ENCODE measurements at regions not wholly inside any gene's neighbourhood (a gene's known extent, or its start where the extent isn't known, plus 50 kb on each side); places are given as distances from the start of the nearest gene placed in this dataset.
"Not testable (repeated sequence)": the region's sequence is repeated elsewhere in the genome, so short reads cannot be mapped to it uniquely, and the experiment has no call there.

- no peak for DNase-seq
Observed at GRCh38 chr11:109945626-109946321, 147.4 kb upstream of the ZC3H12C start.

GRCh38 chr11:109946322-109946846, 146.8 kb upstream of the ZC3H12C start:
- peak; percentile 58 to 73 for DNase-seq

GRCh38 chr11:109954534-109954933, 138.7 kb upstream of the ZC3H12C start:
- DNase-seq: no peak

- no peak for DNase-seq
Observed at GRCh38 chr11:109956124-109956793, 136.9 kb upstream of the ZC3H12C start.

- DNase-seq: no peak
Observed at GRCh38 chr11:109957000-109957399, 136.2 kb upstream of the ZC3H12C start.

- DNase-seq: no peak
Observed at GRCh38 chr11:109957601-109958000, 135.6 kb upstream of the ZC3H12C start.

GRCh38 chr11:109958131-109958820, 134.9 kb upstream of the ZC3H12C start:
- no peak for DNase-seq

- no peak for DNase-seq
Observed at GRCh38 chr11:109958821-109959166, 134.4 kb upstream of the ZC3H12C start.

GRCh38 chr11:109960831-109961230, 132.4 kb upstream of the ZC3H12C start:
- DNase-seq: no peak

GRCh38 chr11:109961261-109961660, 131.9 kb upstream of the ZC3H12C start:
- DNase-seq: no peak

- DNase-seq: no peak
Observed at GRCh38 chr11:109963101-109963500, 130.1 kb upstream of the ZC3H12C start.

GRCh38 chr11:109964487-109964886, 128.7 kb upstream of the ZC3H12C start:
- DNase-seq: no peak

GRCh38 chr11:109965445-109965844, 127.7 kb upstream of the ZC3H12C start:
- DNase-seq: not testable (repeated sequence)

- DNase-seq: not testable (repeated sequence)
Observed at GRCh38 chr11:109965926-109966325, 127.3 kb upstream of the ZC3H12C start.

GRCh38 chr11:109967136-109967535, 126.1 kb upstream of the ZC3H12C start:
- DNase-seq: not testable (repeated sequence)

- no peak for DNase-seq
Observed at GRCh38 chr11:109968299-109968698, 124.9 kb upstream of the ZC3H12C start.

GRCh38 chr11:109968781-109969180, 124.4 kb upstream of the ZC3H12C start:
- DNase-seq: no peak

- DNase-seq: no peak
Observed at GRCh38 chr11:109970516-109971183, 122.5 kb upstream of the ZC3H12C start.

GRCh38 chr11:109971184-109971523, 122.0 kb upstream of the ZC3H12C start:
- no peak for DNase-seq

- DNase-seq: no peak
Observed at GRCh38 chr11:109972181-109972715, 120.9 kb upstream of the ZC3H12C start.

- no peak for DNase-seq
Observed at GRCh38 chr11:109972939-109973338, 120.3 kb upstream of the ZC3H12C start.

GRCh38 chr11:109973486-109973885, 119.7 kb upstream of the ZC3H12C start:
- no peak for DNase-seq

- DNase-seq: no peak
Observed at GRCh38 chr11:109974523-109974922, 118.7 kb upstream of the ZC3H12C start.

Measured in stimulated activated CD4-positive, alpha-beta T cell treated with anti-CD3 and anti-CD28 coated beads, Interleukin-2, amount 100 ng/mL, for 24 hours (primary cell).